Endothelial cell (in vitro differentiated cells): ENCODE measurements at regions not wholly inside any gene's neighbourhood (a gene's known extent, or its start where the extent isn't known, plus 50 kb on each side); places are given as distances from the start of the nearest gene placed in this dataset.

Experiments used
- DNase-seq: peaks from one replicate; pipeline ENCODE4 v3.0.0; 2021; ENCODE audit warnings: low spot score
- H3K27ac Mint-ChIP-seq: one replicate; pipeline ENCODE4 v1.8.0; 2021; ENCODE audit warnings: mixed read lengths, inconsistent platforms; ENCODE audit not compliant: unreplicated experiment
- H3K27me3 Mint-ChIP-seq: one replicate; pipeline ENCODE4 v1.8.0; 2021; ENCODE audit warnings: mild to moderate bottlenecking, moderate library complexity, mixed read lengths, inconsistent platforms; ENCODE audit not compliant: unreplicated experiment
- H3K36me3 Mint-ChIP-seq: one replicate; pipeline ENCODE4 v1.8.0; 2021; ENCODE audit warnings: mild to moderate bottlenecking, low read depth, mixed read lengths, inconsistent platforms; ENCODE audit not compliant: unreplicated experiment
- H3K4me1 Mint-ChIP-seq: one replicate; pipeline ENCODE4 v1.8.0; 2021; ENCODE audit warnings: mild to moderate bottlenecking, mixed read lengths, inconsistent platforms; ENCODE audit not compliant: unreplicated experiment
- H3K4me3 Mint-ChIP-seq: one replicate; pipeline ENCODE4 v1.8.0; 2021; ENCODE audit warnings: mild to moderate bottlenecking, mixed read lengths, inconsistent platforms; ENCODE audit not compliant: unreplicated experiment
- H3K9me3 Mint-ChIP-seq: one replicate; pipeline ENCODE4 v1.8.0; 2021; ENCODE audit warnings: mixed read lengths, inconsistent platforms; ENCODE audit not compliant: unreplicated experiment
- TF ChIP-seq, protein P1 (sequence below): fragments of 200-600 bp; sonication (generic); IDR thresholded peaks from one replicate; pipeline ENCODE4 v1.5.0; 2021; ENCODE audit warnings: antibody characterized with exemption; ENCODE audit not compliant: unreplicated experiment

DNA sequence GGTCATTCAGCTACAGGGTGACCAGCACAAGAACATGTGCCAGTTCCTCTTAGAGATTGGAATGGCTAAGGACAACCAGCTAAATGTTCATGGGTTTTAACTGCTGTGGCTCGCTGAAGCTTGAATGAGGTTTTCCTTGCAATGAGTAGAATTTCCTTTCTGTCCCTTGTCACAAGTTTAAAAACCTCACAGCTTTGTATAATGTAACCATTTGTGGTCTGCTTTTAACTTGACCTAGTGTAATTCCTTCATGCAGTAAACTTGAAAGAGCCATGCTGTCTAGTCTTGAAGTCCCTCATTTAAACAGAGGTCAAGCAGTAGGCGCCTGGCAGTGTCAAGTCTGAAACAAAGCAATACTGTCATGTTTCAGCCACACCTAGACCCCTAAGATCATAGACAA is 181.3 kb upstream of the DMRT1 start:
- Mint-ChIP-seq H3K36me3 (no peaks in the 10 kb centered on the region), H3K4me3 (no peak overlapping the region), H3K27me3 (peaks cover 3% of the 10 kb centered on the region), H3K4me1 (no peaks in the 10 kb centered on the region), H3K9me3 (no peaks in the 10 kb centered on the region), H3K27ac (no peak overlapping the region)
- DNase-seq: no peak
- TF ChIP-seq, protein P1, sequence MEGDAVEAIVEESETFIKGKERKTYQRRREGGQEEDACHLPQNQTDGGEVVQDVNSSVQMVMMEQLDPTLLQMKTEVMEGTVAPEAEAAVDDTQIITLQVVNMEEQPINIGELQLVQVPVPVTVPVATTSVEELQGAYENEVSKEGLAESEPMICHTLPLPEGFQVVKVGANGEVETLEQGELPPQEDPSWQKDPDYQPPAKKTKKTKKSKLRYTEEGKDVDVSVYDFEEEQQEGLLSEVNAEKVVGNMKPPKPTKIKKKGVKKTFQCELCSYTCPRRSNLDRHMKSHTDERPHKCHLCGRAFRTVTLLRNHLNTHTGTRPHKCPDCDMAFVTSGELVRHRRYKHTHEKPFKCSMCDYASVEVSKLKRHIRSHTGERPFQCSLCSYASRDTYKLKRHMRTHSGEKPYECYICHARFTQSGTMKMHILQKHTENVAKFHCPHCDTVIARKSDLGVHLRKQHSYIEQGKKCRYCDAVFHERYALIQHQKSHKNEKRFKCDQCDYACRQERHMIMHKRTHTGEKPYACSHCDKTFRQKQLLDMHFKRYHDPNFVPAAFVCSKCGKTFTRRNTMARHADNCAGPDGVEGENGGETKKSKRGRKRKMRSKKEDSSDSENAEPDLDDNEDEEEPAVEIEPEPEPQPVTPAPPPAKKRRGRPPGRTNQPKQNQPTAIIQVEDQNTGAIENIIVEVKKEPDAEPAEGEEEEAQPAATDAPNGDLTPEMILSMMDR: no peak

DNA sequence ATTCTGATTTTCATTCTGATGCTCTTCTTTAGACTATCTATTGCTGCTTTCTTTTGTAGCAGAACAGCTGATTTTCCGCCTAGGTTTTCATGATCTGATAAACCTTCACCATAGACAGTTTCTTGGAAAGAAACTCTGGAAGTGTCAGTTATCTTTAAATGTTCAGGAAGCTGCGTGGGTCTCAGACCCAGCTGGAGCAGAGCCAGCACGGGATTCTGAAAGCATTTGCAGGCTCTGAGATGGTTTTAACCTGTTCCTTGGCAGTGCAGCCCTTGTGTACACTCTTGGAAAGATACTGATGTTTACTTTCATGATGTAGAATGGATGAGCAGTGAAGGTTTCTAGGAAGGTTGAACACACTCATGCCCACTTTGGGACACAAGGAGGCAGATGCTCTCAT is 178.0 kb upstream of the DMRT1 start:
- TF ChIP-seq, protein P1: no peak
- no peak for DNase-seq
- H3K9me3 Mint-ChIP-seq: no peaks in the 10 kb centered on the region
- H3K4me3 Mint-ChIP-seq: no peak overlapping the region
- peaks cover 2% of the 10 kb centered on the region for H3K27me3 Mint-ChIP-seq
- H3K27ac Mint-ChIP-seq: no peak overlapping the region
- no peaks in the 10 kb centered on the region for H3K4me1 Mint-ChIP-seq
- H3K36me3 Mint-ChIP-seq: no peaks in the 10 kb centered on the region

DNA sequence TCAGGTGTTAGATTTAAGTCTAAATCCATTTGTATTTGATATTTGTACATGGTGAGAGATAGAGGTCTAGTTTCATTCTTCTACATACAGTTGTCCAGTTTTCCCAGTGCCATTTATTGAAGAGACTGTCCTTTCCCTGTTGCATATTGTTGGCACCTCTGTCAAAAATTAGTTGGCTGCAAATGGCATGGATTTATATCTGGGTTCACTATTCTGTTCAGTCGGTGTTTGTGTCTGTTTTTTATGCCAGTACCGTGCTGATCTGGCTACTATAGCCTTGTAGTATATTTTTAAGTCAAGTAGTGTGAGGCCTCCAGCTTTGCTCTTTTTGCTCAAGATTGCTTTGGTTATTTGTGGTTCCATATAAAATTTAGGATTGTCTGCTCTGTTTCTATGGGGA is 176.2 kb upstream of the DMRT1 start:
- TF ChIP-seq, protein P1: no peak
- Mint-ChIP-seq H3K4me3 (no peak overlapping the region), H3K4me1 (no peaks in the 10 kb centered on the region), H3K27ac (no peak overlapping the region), H3K27me3 (no peaks in the 10 kb centered on the region), H3K9me3 (no peaks in the 10 kb centered on the region), H3K36me3 (no peaks in the 10 kb centered on the region)
- no peak for DNase-seq

DNA sequence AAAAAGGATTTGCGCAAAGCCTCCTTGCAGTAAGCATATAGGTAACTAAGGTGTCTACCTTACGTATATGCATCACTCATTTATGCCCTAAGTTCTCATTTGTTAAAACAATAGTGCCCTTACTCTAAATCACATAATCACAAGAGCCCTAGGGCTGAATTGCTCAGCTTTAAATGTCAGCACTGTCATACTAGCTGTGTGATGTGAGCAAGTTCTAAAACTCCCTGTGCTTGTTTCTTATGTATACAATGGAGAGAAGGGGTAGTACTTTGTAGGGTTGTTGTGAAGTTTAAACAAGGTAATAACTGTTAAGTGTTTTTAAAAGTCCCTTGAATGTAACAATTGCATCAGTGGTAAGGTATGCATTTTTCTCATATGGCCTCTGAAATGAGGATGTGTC is 169.5 kb upstream of the DMRT1 start:
- Mint-ChIP-seq H3K4me3 (no peak overlapping the region), H3K27ac (no peak overlapping the region), H3K9me3 (no peaks in the 10 kb centered on the region), H3K4me1 (peaks cover 10% of the 10 kb centered on the region), H3K36me3 (no peaks in the 10 kb centered on the region), H3K27me3 (no peaks in the 10 kb centered on the region)
- TF ChIP-seq, protein P1: no peak
- DNase-seq: no peak

DNA sequence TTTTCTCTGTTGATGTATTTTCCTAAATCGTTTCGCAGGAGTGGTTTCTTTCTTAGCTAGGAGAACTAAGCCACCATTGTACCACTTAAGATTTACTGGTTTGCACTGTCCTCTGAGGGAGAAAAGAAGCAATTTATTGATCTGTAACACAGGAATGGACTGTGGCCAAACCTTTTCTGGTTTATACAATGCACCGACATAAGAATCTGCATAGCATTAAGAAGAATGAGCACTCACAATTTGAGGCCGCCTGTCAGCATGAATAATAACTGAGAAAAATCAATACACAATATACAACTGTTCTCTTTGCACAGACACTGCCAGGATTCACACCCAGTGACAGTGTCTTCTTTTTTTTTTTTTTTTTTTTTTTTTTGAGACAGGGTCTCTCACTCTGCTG is 168.6 kb upstream of the DMRT1 start:
- DNase-seq: no peak
- TF ChIP-seq, protein P1: no peak
- Mint-ChIP-seq H3K27me3 (no peaks in the 10 kb centered on the region), H3K9me3 (no peaks in the 10 kb centered on the region), H3K4me1 (peaks cover 10% of the 10 kb centered on the region), H3K4me3 (no peak overlapping the region), H3K36me3 (no peaks in the 10 kb centered on the region), H3K27ac (no peak overlapping the region)
